ENCODE measurements at regions not wholly inside any gene's neighbourhood (a gene's known extent, or its start where the extent isn't known, plus 50 kb on each side); places are given as distances from the start of the nearest gene placed in this dataset.
A peak's percentile ranks its signal among the peaks of the same experiment; 100 is the strongest.

DNA sequence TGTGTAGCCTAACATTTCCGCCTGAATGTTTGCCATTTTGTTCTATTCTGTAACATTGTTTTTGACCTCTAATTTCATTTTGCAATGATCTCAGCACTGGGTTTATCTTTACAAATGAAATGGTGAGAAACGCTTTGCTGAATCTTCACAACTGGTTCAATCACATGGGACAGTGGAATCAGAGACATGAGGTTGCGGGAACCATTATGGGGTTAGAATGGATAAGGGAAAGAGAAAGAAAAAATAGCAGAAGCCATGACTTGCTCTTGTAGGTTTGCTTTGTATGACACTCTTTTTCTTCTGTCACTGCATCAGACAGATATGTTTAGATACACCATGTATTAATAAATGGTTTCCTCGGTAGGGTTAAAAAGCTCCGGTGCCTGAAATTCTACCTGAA lies 114.3 kb upstream of the PELI1 start:
- intact Hi-C loops (cut with DNase I), result no loop called here
- no peak for TF ChIP-seq CTCF (IDR thresholded peaks at IDR 0.05)
- no peak overlapping the region for H3K4me3 ChIP-seq
- no peak overlapping the region for H3K27ac ChIP-seq
- H3K4me1 ChIP-seq, result no peaks in the 10 kb centered on the region
- no peak for DNase-seq (ENCODE audit: low spot score in 2 of 2)
- H3K36me3 ChIP-seq, result no peaks in the 10 kb centered on the region
- H3K9me3 ChIP-seq, result no peaks in the 10 kb centered on the region
- H3K27me3 ChIP-seq, result no peaks in the 10 kb centered on the region

- no peak for DNase-seq (ENCODE audit: low spot score in 2 of 2)
- no peaks in the 10 kb centered on the region for H3K27me3 ChIP-seq
- H3K36me3 ChIP-seq, result no peaks in the 10 kb centered on the region
- H3K4me1 ChIP-seq, result no peaks in the 10 kb centered on the region
- intact Hi-C loops (cut with DNase I), result no loop called here
- H3K9me3 ChIP-seq, result no peaks in the 10 kb centered on the region
- TF ChIP-seq CTCF (IDR thresholded peaks at IDR 0.05), result no peak
- no peak overlapping the region for H3K27ac ChIP-seq
- H3K4me3 ChIP-seq, result no peak overlapping the region
These were observed 115.1 kb upstream of the PELI1 start for GRCh38 chr2:64259312-64259711.

DNA sequence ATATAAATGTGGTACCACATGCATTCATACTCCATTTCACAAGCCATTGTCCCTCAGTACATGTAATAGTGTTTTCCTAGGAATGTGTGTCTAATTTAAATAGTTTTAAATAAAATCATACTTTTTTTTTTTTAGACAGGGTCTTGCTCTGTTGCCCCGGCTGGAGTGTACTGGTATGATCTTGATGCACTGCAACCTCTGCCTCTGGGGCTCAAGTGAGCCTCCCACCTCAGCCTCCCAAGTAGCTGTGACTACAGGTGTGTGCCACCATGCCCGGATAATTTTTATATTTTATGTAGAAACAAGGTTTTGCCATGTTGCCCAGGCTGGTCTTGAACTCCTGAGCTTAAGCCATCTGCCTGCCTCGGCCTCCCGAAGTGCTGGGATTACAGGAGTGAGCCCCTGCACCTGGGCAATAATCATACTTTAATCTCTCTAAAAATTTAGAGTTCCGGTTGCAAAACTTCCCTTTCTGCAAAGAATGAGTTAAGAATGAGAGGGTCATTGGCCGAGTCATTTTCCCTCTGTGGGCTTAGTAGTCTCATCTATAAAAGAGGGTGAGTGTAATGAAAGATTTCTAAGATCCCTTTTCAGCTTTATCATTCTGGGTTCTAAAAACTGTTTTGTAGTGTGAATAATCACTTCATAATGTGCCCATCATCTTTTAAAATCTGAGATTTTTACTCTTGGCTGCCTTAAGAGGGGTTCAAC lies 116.0 kb upstream of the PELI1 start:
- no peaks in the 10 kb centered on the region for H3K9me3 ChIP-seq
- no peak for DNase-seq (ENCODE audit: low spot score in 2 of 2)
- intact Hi-C loops (cut with DNase I), result no loop called here
- no peaks in the 10 kb centered on the region for H3K36me3 ChIP-seq
- no peaks in the 10 kb centered on the region for H3K4me1 ChIP-seq
- no peaks in the 10 kb centered on the region for H3K27me3 ChIP-seq
- H3K27ac ChIP-seq, result peak overlapping the region in 1 of 2 donors; percentile 29
- no peak overlapping the region for H3K4me3 ChIP-seq
- TF ChIP-seq CTCF (IDR thresholded peaks at IDR 0.05), result no peak

DNA sequence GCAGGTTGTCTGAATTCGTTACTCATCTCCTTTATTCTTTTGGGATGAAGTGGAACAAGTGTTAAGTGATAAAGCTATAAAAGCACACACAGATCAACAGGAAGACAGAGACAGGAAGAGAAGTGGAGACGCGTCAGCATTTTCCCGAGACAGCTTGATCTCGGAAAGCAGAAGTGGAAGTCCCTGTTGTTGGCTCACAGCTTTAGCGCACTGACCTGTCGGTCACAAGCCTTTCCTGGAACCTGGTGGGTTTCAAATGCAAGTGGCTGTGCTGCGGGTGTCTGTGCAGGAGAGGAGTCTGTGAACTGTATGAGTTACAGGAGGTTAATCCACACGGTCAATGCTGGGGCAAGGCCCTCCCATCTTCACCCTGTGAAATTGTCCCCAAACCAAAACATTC lies 116.6 kb upstream of the PELI1 start:
- Histone ChIP-seq H3K9me3 (no peaks in the 10 kb centered on the region), H3K36me3 (no peaks in the 10 kb centered on the region), H3K27ac (no peak overlapping the region), H3K4me3 (no peak overlapping the region), H3K27me3 (no peaks in the 10 kb centered on the region), H3K4me1 (no peaks in the 10 kb centered on the region)
- TF ChIP-seq CTCF (IDR thresholded peaks at IDR 0.05), result no peak
- DNase-seq (ENCODE audit: low spot score in 2 of 2), result peak; percentile 26 to 77
- intact Hi-C loops (cut with DNase I), result no loop called here

- intact Hi-C loops (cut with DNase I), result no loop called here
- H3K4me3 ChIP-seq, result no peak overlapping the region
- DNase-seq (ENCODE audit: low spot score in 2 of 2), result no peak
- no peak for TF ChIP-seq CTCF (IDR thresholded peaks at IDR 0.05)
- no peaks in the 10 kb centered on the region for H3K27me3 ChIP-seq
- H3K27ac ChIP-seq, result no peak overlapping the region
- H3K9me3 ChIP-seq, result no peaks in the 10 kb centered on the region
- H3K4me1 ChIP-seq, result no peaks in the 10 kb centered on the region
- H3K36me3 ChIP-seq, result no peaks in the 10 kb centered on the region
These were observed 117.9 kb upstream of the PELI1 start for GRCh38 chr2:64262071-64262470.

DNA sequence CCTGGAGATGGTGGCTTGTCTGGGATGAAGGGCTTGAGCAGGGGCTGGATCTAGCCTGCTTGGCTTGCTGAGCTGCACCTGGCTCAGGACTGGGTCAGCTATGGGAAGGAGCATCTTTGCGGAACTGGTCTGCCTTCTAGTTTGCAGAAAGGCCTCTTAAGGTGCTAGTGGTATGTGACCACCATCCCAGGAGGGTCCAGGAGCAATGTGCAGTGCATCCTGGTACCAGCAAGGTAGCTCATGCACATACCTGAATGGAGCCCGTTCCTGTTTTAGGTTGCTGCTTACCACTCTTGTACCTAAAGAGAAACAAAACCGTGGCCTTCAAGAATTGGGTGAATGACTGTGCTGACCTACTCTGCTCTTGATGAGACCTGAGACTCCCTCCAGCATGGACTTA lies 118.6 kb upstream of the PELI1 start:
- intact Hi-C loops (cut with DNase I), result no loop called here
- no peak for TF ChIP-seq CTCF (IDR thresholded peaks at IDR 0.05)
- H3K27ac ChIP-seq, result no peak overlapping the region

More for the DNA sequence above, 118.6 kb upstream of the PELI1 start:
- no peaks in the 10 kb centered on the region for H3K4me1 ChIP-seq
- H3K36me3 ChIP-seq, result no peaks in the 10 kb centered on the region
- H3K4me3 ChIP-seq, result no peak overlapping the region
- no peaks in the 10 kb centered on the region for H3K9me3 ChIP-seq
- H3K27me3 ChIP-seq, result no peaks in the 10 kb centered on the region
- DNase-seq (ENCODE audit: low spot score in 2 of 2), result no peak
